WTC11 (cell line): ENCODE measurements at regions not wholly inside any gene's neighbourhood (a gene's known extent, or its start where the extent isn't known, plus 50 kb on each side); places are given as distances from the start of the nearest gene placed in this dataset.

Experiments
- ATAC-seq: fragments of 200-7000 bp; cut with Tn5 transposase; 2 replicates; pipeline ENCODE4 v1.10.0; 2021; ENCODE audit warnings: mild to moderate bottlenecking, moderate library complexity
- CTCF ChIA-PET: fragments of 300-600 bp; sonication (Branson Sonifier 250); formaldehyde crosslinking; loops from one replicate; lab custom pipeline; 2021; ENCODE audit warnings: antibody characterized with exemption; lab: Charles Lee
- POLR2A ChIA-PET: fragments of 350-600 bp; sonication (Branson Sonifier 250); formaldehyde crosslinking; loops from one replicate; lab custom pipeline; 2021; ENCODE audit warnings: antibody characterized with exemption; lab: Charles Lee
- DNase-seq: peaks from one replicate; pipeline ENCODE4 v3.0.0; 2021; ENCODE audit warnings: low spot score
- H3K27ac Mint-ChIP-seq: 2 replicates; pipeline ENCODE4 v1.8.0; 2021; ENCODE audit warnings: mixed read lengths
- H3K27me3 Mint-ChIP-seq: 2 replicates; pipeline ENCODE4 v1.8.0; 2021; ENCODE audit warnings: low read depth, mild to moderate bottlenecking, moderate library complexity, mixed read lengths
- H3K36me3 Mint-ChIP-seq: 2 replicates; pipeline ENCODE4 v1.8.0; 2021; ENCODE audit warnings: mixed read lengths
- H3K4me1 Mint-ChIP-seq: 2 replicates; pipeline ENCODE4 v1.8.0; 2022; ENCODE audit warnings: mixed read lengths
- H3K4me3 Mint-ChIP-seq: 2 replicates; pipeline ENCODE4 v1.8.0; 2021; ENCODE audit warnings: mild to moderate bottlenecking, moderate library complexity, mixed read lengths
- H3K9me3 Mint-ChIP-seq: 2 replicates; pipeline ENCODE4 v1.8.0; 2021; ENCODE audit warnings: mixed read lengths
- ATF1 ChIP-seq: sonication (generic); formaldehyde crosslinking; IDR thresholded peaks from 2 replicates; pipeline ENCODE4 v1.8.1; 2023; ENCODE audit warnings: mild to moderate bottlenecking, moderate library complexity, missing genetic modification reagents
- CBFB ChIP-seq: sonication (generic); formaldehyde crosslinking; IDR thresholded peaks from 2 replicates; pipeline ENCODE4 v1.8.1; 2022; ENCODE audit warnings: mild to moderate bottlenecking, low read depth, missing genetic modification reagents
- CREB1 ChIP-seq: sonication (generic); formaldehyde crosslinking; IDR thresholded peaks from 2 replicates; pipeline ENCODE4 v1.8.0; 2023; ENCODE audit warnings: mild to moderate bottlenecking, missing genetic modification reagents
- CREM ChIP-seq: sonication (generic); formaldehyde crosslinking; IDR thresholded peaks from 2 replicates; pipeline ENCODE4 v1.8.1; 2022; ENCODE audit warnings: mild to moderate bottlenecking, missing genetic modification reagents, moderate library complexity
- ELF4 ChIP-seq: sonication (generic); formaldehyde crosslinking; IDR thresholded peaks from 2 replicates; pipeline ENCODE4 v1.8.1; 2022; ENCODE audit warnings: low read depth, mild to moderate bottlenecking, moderate library complexity, missing genetic modification reagents
- EMX1 ChIP-seq: fragments of 250-450 bp; sonication (Bioruptor Pico); IDR thresholded peaks from 2 replicates; pipeline ENCODE4 v1.8.0; 2021; ENCODE audit warnings: mild to moderate bottlenecking
- IRF2 ChIP-seq: sonication (generic); formaldehyde crosslinking; IDR thresholded peaks from 2 replicates; pipeline ENCODE4 v1.8.0; 2022; ENCODE audit warnings: low read depth, missing genetic modification reagents, borderline replicate concordance
- JAZF1 ChIP-seq: fragments of 250-450 bp; sonication (Bioruptor Pico); IDR thresholded peaks from 2 replicates; pipeline ENCODE4 v1.9.0; 2021; ENCODE audit warnings: moderate library complexity, mild to moderate bottlenecking, inconsistent platforms
- JUN ChIP-seq: sonication (generic); formaldehyde crosslinking; IDR thresholded peaks from 2 replicates; pipeline ENCODE4 v1.8.0; 2023; ENCODE audit warnings: mild to moderate bottlenecking, missing genetic modification reagents
- MXD4 ChIP-seq: fragments of 250-450 bp; sonication (Bioruptor Pico); IDR thresholded peaks from 2 replicates; pipeline ENCODE4 v1.8.0; 2021; ENCODE audit warnings: mild to moderate bottlenecking, moderate library complexity, borderline replicate concordance
- NFATC4 ChIP-seq: fragments of 250-450 bp; sonication (Bioruptor Pico); IDR thresholded peaks from 2 replicates; pipeline ENCODE4 v1.9.0; 2021; ENCODE audit warnings: mild to moderate bottlenecking
- NFYB ChIP-seq: sonication (generic); formaldehyde crosslinking; conservative IDR thresholded peaks from 2 replicates; pipeline ENCODE4 v1.8.0; 2022; ENCODE audit warnings: low read depth, missing genetic modification reagents
- OVOL2 ChIP-seq: fragments of 250-450 bp; sonication (Bioruptor Pico); IDR thresholded peaks from 2 replicates; pipeline ENCODE4 v1.9.0; 2021; ENCODE audit warnings: mild to moderate bottlenecking, borderline replicate concordance
- PRRX2 ChIP-seq: fragments of 250-450 bp; sonication (Bioruptor Pico); IDR thresholded peaks from 2 replicates; pipeline ENCODE4 v1.8.0; 2021; ENCODE audit warnings: mild to moderate bottlenecking
- RORB ChIP-seq: fragments of 250-450 bp; sonication (Bioruptor Pico); IDR thresholded peaks from 2 replicates; pipeline ENCODE4 v1.9.0; 2021; ENCODE audit warnings: mild to moderate bottlenecking
- SOX15 ChIP-seq: fragments of 250-450 bp; sonication (Bioruptor Pico); IDR thresholded peaks from 2 replicates; pipeline ENCODE4 v1.9.0; 2021; ENCODE audit warnings: mild to moderate bottlenecking
- SP1 ChIP-seq: sonication (generic); formaldehyde crosslinking; conservative IDR thresholded peaks from 2 replicates; pipeline ENCODE4 v1.8.1; 2022; ENCODE audit warnings: missing genetic modification reagents
- ZNF232 ChIP-seq: sonication (generic); formaldehyde crosslinking; IDR thresholded peaks from 2 replicates; pipeline ENCODE4 v1.8.0; 2022; ENCODE audit warnings: mild to moderate bottlenecking, missing genetic modification reagents
- ZNF396 ChIP-seq: fragments of 250-450 bp; sonication (Bioruptor Pico); IDR thresholded peaks from 2 replicates; pipeline ENCODE4 v1.8.0; 2021; ENCODE audit warnings: mild to moderate bottlenecking, moderate library complexity, borderline replicate concordance
- ZNF423 ChIP-seq: fragments of 250-450 bp; sonication (Bioruptor Pico); IDR thresholded peaks from 2 replicates; pipeline ENCODE4 v2.1.2; 2022; ENCODE audit warnings: mild to moderate bottlenecking, moderate library complexity
- TF ChIP-seq, protein P1 (sequence below): sonication (generic); formaldehyde crosslinking; IDR thresholded peaks from 2 replicates; pipeline ENCODE4 v1.8.1; 2023; ENCODE audit warnings: mild to moderate bottlenecking, missing genetic modification reagents, moderate library complexity
- TF ChIP-seq, protein P2 (sequence below): sonication (generic); formaldehyde crosslinking; IDR thresholded peaks from 2 replicates; pipeline ENCODE4 v1.8.1; 2023; ENCODE audit warnings: mild to moderate bottlenecking, missing genetic modification reagents
- TF ChIP-seq, protein P3 (sequence below): sonication (generic); formaldehyde crosslinking; IDR thresholded peaks from 2 replicates; pipeline ENCODE4 v1.8.1; 2023; ENCODE audit warnings: mild to moderate bottlenecking, missing genetic modification reagents
- TF ChIP-seq, protein P4 (sequence below): sonication (generic); formaldehyde crosslinking; IDR thresholded peaks from 2 replicates; pipeline ENCODE4 v1.8.0; 2022; ENCODE audit warnings: mild to moderate bottlenecking, missing genetic modification reagents
- TF ChIP-seq, protein P5 (sequence below): sonication (generic); formaldehyde crosslinking; IDR thresholded peaks from 2 replicates; pipeline ENCODE4 v1.8.0; 2022; ENCODE audit warnings: mild to moderate bottlenecking, missing genetic modification reagents
- TF ChIP-seq, protein P6 (sequence below): sonication (generic); formaldehyde crosslinking; IDR thresholded peaks from 2 replicates; pipeline ENCODE4 v1.8.1; 2023; ENCODE audit warnings: mild to moderate bottlenecking, missing genetic modification reagents, moderate library complexity
- TF ChIP-seq, protein P7 (sequence below): sonication (generic); formaldehyde crosslinking; IDR thresholded peaks from 2 replicates; pipeline ENCODE4 v1.8.1; 2022; ENCODE audit warnings: low read depth, missing genetic modification reagents, borderline replicate concordance

DNA sequence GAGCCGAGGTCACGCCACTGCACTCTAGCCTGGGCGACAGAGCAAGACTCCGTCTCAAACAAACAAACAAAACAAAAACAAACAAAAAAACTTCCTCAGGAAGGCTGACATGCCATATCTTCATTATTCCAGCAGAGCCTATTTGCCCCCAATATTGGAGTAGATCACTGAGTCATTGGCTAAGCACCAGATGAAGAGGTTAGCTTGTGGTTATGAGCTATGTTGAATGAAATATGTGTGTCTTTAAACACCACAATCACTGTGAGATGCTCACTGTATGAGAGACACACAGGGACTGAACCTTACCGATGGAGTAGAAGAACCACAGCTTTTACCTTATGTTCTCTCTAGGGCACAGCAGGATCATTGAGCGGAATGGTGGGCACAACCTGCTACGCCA lies 122.1 kb upstream of the EOLA2 start:
- Mint-ChIP-seq H3K4me1 (no peaks in the 10 kb centered on the region), H3K4me3 (no peak overlapping the region), H3K36me3 (no peaks in the 10 kb centered on the region), H3K27me3 (no peaks in the 10 kb centered on the region), H3K27ac (no peak overlapping the region), H3K9me3 (no peaks in the 10 kb centered on the region)
- DNase-seq (no peak), ATAC-seq (no peak)
- POLR2A ChIA-PET: no interaction called here
- CTCF ChIA-PET: no interaction called here
- no peak for TF ChIP-seq RORB (CRISPR knock-in tag)
- TF ChIP-seq, protein P1, sequence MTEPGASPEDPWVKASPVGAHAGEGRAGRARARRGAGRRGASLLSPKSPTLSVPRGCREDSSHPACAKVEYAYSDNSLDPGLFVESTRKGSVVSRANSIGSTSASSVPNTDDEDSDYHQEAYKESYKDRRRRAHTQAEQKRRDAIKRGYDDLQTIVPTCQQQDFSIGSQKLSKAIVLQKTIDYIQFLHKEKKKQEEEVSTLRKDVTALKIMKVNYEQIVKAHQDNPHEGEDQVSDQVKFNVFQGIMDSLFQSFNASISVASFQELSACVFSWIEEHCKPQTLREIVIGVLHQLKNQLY (CRISPR knock-in tag): no peak
- no peak for TF ChIP-seq IRF2
- TF ChIP-seq, protein P2, sequence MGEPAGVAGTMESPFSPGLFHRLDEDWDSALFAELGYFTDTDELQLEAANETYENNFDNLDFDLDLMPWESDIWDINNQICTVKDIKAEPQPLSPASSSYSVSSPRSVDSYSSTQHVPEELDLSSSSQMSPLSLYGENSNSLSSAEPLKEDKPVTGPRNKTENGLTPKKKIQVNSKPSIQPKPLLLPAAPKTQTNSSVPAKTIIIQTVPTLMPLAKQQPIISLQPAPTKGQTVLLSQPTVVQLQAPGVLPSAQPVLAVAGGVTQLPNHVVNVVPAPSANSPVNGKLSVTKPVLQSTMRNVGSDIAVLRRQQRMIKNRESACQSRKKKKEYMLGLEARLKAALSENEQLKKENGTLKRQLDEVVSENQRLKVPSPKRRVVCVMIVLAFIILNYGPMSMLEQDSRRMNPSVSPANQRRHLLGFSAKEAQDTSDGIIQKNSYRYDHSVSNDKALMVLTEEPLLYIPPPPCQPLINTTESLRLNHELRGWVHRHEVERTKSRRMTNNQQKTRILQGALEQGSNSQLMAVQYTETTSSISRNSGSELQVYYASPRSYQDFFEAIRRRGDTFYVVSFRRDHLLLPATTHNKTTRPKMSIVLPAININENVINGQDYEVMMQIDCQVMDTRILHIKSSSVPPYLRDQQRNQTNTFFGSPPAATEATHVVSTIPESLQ (CRISPR knock-in tag): no peak
- no peak for TF ChIP-seq SP1 (CRISPR knock-in tag)
- TF ChIP-seq ZNF396 (CRISPR knock-in tag): no peak
- no peak for TF ChIP-seq SOX15 (CRISPR knock-in tag)
- no peak for TF ChIP-seq CREB1 (CRISPR knock-in tag)
- TF ChIP-seq ZNF232 (CRISPR knock-in tag): no peak
- TF ChIP-seq, protein P3, sequence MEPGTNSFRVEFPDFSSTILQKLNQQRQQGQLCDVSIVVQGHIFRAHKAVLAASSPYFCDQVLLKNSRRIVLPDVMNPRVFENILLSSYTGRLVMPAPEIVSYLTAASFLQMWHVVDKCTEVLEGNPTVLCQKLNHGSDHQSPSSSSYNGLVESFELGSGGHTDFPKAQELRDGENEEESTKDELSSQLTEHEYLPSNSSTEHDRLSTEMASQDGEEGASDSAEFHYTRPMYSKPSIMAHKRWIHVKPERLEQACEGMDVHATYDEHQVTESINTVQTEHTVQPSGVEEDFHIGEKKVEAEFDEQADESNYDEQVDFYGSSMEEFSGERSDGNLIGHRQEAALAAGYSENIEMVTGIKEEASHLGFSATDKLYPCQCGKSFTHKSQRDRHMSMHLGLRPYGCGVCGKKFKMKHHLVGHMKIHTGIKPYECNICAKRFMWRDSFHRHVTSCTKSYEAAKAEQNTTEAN: no peak
- TF ChIP-seq NFYB: no peak
- TF ChIP-seq ELF4 (CRISPR knock-in tag): no peak
- TF ChIP-seq PRRX2: no peak
- no peak for TF ChIP-seq JUN (CRISPR knock-in tag)
- TF ChIP-seq, protein P4, sequence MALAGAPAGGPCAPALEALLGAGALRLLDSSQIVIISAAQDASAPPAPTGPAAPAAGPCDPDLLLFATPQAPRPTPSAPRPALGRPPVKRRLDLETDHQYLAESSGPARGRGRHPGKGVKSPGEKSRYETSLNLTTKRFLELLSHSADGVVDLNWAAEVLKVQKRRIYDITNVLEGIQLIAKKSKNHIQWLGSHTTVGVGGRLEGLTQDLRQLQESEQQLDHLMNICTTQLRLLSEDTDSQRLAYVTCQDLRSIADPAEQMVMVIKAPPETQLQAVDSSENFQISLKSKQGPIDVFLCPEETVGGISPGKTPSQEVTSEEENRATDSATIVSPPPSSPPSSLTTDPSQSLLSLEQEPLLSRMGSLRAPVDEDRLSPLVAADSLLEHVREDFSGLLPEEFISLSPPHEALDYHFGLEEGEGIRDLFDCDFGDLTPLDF (CRISPR knock-in tag): no peak
- no peak for TF ChIP-seq EMX1 (CRISPR knock-in tag)

DNA sequence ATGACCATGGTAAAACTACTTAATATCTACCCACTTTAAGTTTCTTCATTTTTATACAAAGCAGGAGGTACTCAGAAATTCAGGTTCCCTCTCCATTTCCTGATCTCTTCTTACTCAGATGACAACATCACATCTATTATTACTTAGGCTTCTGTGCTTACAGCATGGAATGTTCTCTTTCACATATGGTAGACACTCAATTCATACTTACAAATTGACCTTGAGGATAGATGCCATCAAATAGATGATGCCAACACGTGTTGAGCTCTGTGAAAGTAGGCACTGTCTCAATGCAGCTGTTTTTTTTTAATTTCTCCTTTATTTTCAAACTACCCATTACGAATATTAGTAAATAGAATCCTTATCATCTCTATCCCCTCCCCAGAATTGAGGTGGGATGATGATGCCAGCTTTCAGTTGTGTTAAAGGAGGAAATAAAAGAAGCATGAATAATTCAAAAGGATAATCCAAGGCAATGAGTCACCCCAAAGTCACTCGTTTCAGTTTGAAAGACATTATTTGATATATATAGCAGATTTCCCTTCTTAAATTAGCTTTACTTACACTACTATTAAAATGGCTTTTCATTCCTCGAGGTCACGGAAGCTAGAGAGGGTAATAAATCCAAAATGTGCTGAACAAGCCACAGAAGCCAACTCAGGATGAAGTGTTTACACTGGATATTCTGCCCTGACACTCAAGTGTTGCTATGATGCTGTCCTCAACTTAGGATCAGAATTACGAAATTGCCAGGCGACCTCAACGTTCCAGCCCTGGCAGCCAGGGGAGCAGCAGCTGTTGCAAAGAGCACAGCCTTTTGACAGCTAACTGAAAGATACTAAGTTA lies 124.2 kb upstream of the EOLA2 start:
- ATAC-seq (no peak), DNase-seq (no peak)
- no peaks in the 10 kb centered on the region for H3K4me1 Mint-ChIP-seq
- H3K27me3 Mint-ChIP-seq: no peaks in the 10 kb centered on the region
- no peak overlapping the region for H3K4me3 Mint-ChIP-seq
- H3K9me3 Mint-ChIP-seq: no peaks in the 10 kb centered on the region
- H3K36me3 Mint-ChIP-seq: no peaks in the 10 kb centered on the region
- ChIA-PET POLR2A (no interaction called here), CTCF (interaction anchor here (1.1 to 1.5 kb wide), 2 partner anchors 12 to 99 kb away, joined by 3 to 4 read pairs; no protein-coding TSS in a partner anchor)
- H3K27ac Mint-ChIP-seq: no peak overlapping the region
- TF ChIP-seq, protein P5, sequence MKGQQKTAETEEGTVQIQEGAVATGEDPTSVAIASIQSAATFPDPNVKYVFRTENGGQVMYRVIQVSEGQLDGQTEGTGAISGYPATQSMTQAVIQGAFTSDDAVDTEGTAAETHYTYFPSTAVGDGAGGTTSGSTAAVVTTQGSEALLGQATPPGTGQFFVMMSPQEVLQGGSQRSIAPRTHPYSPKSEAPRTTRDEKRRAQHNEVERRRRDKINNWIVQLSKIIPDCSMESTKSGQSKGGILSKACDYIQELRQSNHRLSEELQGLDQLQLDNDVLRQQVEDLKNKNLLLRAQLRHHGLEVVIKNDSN (CRISPR knock-in tag): no peak
- no peak for TF ChIP-seq NFATC4 (CRISPR knock-in tag)
- TF ChIP-seq, protein P6, sequence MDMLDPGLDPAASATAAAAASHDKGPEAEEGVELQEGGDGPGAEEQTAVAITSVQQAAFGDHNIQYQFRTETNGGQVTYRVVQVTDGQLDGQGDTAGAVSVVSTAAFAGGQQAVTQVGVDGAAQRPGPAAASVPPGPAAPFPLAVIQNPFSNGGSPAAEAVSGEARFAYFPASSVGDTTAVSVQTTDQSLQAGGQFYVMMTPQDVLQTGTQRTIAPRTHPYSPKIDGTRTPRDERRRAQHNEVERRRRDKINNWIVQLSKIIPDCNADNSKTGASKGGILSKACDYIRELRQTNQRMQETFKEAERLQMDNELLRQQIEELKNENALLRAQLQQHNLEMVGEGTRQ (CRISPR knock-in tag): no peak
- no peak for TF ChIP-seq ZNF423
- no peak for TF ChIP-seq CBFB
- TF ChIP-seq OVOL2: no peak
- no peak for TF ChIP-seq JAZF1
- TF ChIP-seq RORB (CRISPR knock-in tag): no peak
- TF ChIP-seq SOX15 (CRISPR knock-in tag): no peak
- TF ChIP-seq, protein P7, sequence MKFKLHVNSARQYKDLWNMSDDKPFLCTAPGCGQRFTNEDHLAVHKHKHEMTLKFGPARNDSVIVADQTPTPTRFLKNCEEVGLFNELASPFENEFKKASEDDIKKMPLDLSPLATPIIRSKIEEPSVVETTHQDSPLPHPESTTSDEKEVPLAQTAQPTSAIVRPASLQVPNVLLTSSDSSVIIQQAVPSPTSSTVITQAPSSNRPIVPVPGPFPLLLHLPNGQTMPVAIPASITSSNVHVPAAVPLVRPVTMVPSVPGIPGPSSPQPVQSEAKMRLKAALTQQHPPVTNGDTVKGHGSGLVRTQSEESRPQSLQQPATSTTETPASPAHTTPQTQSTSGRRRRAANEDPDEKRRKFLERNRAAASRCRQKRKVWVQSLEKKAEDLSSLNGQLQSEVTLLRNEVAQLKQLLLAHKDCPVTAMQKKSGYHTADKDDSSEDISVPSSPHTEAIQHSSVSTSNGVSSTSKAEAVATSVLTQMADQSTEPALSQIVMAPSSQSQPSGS (CRISPR knock-in tag): no peak
- no peak for TF ChIP-seq CREM (CRISPR knock-in tag)
- TF ChIP-seq ELF4 (CRISPR knock-in tag): no peak
- TF ChIP-seq MXD4 (CRISPR knock-in tag): no peak
- TF ChIP-seq ZNF396 (CRISPR knock-in tag): no peak
- TF ChIP-seq, protein P4 (CRISPR knock-in tag): no peak
- no peak for TF ChIP-seq ATF1 (CRISPR knock-in tag)
